ENCODE measurements at regions not wholly inside any gene's neighbourhood (a gene's known extent, or its start where the extent isn't known, plus 50 kb on each side); places are given as distances from the start of the nearest gene placed in this dataset.

DNA sequence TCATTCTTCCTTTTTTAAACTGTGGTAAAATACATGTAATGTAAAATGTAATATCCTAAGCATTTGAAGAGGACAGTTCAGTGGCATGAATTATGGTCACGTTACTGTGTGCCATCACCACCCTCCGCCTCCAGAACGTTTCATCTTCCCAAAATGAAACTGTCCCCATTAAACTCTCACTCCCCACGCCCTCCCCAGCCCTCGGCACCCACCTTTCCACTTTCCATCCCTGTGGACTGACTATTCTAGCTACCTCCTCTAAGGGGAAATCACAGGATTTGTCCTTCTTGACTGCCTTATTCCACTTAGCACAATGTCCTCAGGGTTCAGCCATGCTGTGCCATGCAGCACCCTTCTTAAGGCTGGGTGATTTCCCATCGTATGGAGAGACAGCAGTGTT, 1509.5 kb downstream of the BRD1 start:
- DNase-seq (ENCODE audit: low read depth in 2 of 2): no peak

DNA sequence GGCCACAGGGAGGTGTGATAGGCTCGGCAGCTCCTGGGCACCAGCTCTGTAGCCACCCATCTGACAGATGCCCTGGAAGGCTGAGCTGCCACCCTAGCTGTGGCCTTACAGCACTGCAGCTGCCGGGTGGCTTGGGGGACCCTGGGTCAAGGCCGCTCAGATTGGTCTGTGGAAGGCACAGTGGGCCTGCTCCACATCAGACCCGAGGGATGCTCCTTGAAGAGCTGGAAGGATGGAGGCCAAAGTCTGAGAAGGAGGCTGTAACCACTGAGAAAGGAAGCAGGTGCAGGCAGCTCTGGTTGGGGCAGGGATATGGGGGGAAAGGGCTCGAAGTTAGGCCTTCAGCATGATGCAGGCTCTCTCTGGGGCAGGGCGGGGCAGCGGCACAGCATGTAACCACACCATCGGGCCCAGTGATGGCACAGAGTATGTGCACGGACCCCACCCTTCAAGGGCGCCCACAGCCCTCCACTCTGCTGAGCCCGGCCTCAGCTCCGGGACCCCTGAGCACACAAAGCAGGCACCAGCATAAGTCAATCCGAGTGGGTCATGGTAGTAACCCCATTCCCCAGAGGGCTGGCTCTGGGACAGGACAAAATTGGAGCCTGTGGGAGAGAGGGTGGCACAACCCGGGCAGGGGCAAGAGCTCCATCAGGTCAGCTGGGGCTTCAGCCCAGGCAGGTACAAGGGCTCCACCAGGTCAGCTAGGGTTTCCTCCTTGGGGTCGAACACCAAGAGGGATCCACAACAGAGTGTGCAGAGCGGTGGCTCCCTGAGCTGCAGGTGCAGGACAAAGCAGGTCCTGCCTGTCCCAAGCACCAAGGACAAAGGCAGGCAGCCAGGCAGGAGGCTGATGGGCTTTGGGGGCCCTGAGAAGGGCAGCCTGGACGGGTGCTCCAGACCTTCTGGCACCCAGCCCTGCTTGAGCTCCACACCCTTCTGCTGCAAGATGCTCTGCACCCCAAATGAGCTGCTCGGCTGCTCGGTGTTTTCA, 1511.1 kb downstream of the BRD1 start:
- DNase-seq (ENCODE audit: low read depth in 2 of 2): no peak

GRCh38 chr22:48315439-48316256, 1512.0 kb downstream of the BRD1 start:
- DNase-seq (ENCODE audit: low read depth in 2 of 2): no peak

- DNase-seq (ENCODE audit: low read depth in 2 of 2): no peak
These were observed 1513.6 kb downstream of the BRD1 start for GRCh38 chr22:48314073-48314472.

- DNase-seq (ENCODE audit: low read depth in 2 of 2): no peak
These were observed 1514.4 kb downstream of the BRD1 start for GRCh38 chr22:48313175-48313830.

DNA sequence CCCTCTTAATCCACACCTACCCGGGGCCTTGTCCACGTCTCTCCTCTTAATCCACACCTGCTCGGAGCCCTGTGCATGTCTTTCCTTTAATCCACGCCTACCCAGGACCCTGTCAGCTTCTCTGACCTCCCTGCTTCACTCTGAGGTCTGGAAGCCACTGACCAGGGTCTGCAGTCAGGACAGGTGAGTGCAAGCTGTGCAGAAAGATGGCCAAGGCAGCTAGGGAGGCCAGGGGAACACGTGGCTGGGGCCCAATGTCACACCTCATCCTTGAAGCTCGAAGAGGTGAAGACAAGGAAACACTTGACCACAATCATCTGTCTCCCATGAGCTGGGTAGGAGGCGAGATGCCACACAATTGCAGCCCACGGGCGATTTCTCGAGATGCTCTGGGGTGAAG, 1516.9 kb downstream of the BRD1 start:
- DNase-seq (ENCODE audit: low read depth in 2 of 2): no peak

DNA sequence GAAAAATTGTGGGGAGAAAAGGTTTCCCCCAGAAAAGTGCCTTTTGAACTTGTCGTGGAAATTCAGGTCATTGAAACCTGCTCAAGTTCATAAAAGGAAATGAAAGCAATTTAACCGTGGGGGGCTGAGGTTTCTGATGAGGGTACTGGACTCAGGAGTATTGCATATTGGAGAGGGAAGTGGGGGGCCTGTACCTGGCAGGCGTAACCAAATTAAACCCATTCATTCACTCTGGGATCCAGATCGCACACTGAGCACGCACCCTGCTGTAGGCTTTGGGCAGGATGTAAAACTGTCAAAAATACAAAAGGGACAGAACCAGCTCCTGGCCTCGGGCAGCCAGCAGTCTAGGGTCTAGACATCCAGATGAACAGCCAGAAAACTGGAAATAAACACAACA, 1517.4 kb downstream of the BRD1 start:
- no peak for DNase-seq (ENCODE audit: low read depth in 2 of 2)

- no peak for DNase-seq (ENCODE audit: low read depth in 2 of 2)
These were observed 1517.8 kb downstream of the BRD1 start for GRCh38 chr22:48309836-48310235.

DNA sequence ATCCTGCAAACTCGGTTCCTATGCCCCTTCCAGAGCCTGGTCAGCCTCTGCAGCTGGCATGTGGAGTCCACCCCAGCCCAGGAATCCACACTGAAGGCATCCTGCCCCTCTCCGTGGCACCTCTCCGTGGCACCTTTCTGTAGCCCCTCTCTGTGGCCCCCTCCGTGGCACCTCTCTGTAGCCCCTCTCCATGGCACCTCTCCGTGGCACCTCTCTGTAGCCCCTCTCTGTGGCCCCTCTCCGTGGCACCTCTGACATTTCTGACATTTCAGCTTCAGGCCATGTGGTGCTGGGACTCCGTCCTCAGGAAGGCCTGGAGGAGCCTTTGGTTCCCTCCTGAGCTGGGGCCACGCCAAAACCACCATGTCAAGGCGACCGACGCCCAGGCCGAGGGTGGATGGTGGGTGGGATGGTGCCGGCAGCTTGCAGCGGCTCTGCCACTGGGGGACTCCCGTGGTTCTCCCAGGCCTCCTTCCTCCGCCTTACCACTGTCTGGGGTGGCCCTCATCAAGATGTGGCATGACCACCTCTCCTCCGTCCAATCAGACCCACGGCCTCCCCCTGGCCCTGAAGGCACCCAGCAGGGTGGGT, 1518.5 kb downstream of the BRD1 start:
- no peak for DNase-seq (ENCODE audit: low read depth in 2 of 2)

DNA sequence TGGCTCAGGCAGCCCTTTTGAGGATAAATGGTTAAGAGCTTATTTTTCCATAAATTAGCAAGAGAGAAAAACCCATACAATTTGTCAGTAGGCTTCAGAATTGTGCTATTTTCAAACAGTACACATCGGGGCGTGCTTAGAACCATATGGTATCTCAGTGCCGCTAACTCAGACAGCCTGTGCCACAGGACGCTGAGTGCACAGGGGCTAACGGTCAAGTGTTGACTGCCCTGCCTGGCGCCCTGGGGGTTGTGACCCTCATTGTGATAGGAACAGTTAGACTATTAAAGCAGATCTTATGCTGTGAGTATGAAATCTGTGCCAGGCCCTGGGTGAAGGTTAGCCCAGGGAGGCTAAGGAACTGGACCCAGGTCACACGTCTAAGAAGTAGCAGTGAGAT, 1519.7 kb downstream of the BRD1 start:
- DNase-seq (ENCODE audit: low read depth in 2 of 2): no peak

DNA sequence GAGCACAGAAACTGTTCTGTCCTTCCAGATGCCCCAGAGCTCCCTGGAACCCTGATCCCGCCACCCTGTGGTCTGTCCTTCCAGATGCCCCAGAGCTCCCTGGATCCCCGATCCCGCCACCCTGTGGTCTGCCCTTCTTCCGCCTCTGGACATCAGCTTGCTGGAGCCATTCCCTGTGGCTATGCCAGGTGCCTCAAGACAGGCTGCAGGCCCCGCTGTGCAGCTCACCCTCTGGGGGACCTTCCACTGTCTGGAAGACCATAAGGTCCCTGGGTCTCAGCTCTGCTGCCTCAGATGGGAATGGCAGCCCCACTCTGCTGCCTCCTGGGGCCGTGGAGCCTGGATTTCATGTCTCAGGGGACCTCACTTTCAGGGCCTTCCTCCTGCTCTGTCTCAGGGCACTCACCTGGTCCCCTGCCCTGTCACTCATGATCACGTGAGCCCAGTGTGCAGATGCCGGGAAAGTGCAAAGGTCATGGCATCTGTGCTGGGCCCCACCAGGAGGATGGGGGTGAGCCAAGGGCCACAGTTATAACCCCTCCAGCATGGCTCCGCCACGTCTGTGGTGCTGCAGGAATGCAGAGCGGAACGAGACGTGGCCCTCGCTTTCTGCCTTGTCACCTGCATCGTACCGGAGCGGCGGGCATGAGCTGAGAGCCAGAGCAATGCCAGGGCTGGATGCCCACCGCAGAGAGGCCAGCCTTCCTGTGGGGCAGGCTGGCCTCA, 1520.7 kb downstream of the BRD1 start:
- DNase-seq (ENCODE audit: low read depth in 2 of 2): no peak

DNA sequence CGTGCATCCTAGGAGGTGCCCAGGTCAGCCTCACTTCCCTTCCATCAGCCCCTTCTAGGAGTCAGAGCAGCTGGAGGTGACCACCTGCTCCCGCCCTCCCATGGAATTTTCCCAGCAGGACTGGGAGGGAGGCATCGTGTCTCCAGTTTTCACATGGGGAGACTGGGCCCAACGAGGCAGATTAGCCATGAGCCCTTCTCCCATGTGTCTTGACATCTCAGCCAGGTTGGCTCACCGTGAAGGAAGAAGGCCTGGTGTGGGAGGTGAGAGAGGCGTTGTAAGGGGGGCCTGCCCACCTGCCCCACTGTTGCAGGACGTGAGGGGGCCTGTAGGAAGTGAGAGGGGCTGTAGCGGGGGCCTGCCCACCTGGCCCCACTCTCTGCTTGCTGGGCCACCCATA, 1521.4 kb downstream of the BRD1 start:
- DNase-seq (ENCODE audit: low read depth in 2 of 2): no peak

DNA sequence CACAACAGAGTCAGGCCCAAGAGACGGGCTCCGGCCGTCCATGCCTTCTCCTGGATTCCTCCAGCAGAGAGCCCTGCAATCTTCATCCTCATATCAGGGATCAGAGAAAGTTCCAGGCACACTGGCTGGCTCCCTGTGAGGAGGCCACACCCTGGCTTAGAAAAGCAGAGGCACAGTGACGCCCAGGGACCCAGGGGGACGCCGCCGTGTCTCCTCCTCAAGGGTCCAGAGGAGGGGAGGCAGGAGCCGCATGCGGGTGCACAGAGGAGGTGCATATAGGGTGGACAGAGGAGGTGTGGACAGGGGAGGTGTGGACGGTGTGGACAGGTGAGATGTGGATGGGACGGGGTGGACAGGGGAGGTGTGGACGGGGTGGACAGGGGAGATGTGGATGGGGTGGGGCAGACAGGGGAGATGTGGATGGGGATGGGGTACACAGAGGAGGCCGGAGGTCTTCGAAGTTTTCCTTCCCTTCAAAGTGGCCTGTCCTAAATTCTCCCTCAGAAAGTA, 1521.9 kb downstream of the BRD1 start:
- no peak for DNase-seq (ENCODE audit: low read depth in 2 of 2)

- DNase-seq (ENCODE audit: low read depth in 2 of 2): no peak
These were observed 1524.3 kb downstream of the BRD1 start for GRCh38 chr22:48303369-48303725.

- no peak for DNase-seq (ENCODE audit: low read depth in 2 of 2)
These were observed 1524.9 kb downstream of the BRD1 start for GRCh38 chr22:48302657-48303368.

- DNase-seq (ENCODE audit: low read depth in 2 of 2): no peak
These were observed 1525.8 kb downstream of the BRD1 start for GRCh38 chr22:48301908-48302307.

GRCh38 chr22:48301421-48301820, 1526.3 kb downstream of the BRD1 start:
- no peak for DNase-seq (ENCODE audit: low read depth in 2 of 2)

DNA sequence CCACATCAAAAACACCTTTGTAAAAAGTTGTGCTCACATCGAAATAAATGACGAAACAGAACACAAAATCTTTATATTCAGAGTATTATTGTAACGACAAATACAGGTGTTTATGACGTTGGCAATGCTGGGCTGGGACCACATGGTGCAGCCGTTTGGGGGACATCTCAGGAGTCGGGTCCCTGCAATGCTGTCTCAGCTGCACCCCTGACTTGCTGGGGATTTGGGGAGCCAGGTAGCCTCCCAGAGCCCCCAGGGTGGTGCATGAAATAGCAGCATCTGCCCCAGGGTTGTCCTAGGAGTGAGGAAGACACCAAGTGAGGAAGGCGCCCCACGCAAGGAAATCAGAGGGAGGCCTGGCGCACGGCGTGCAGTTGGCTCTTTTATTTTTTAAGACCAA, 1526.8 kb downstream of the BRD1 start:
- no peak for DNase-seq (ENCODE audit: low read depth in 2 of 2)

DNA sequence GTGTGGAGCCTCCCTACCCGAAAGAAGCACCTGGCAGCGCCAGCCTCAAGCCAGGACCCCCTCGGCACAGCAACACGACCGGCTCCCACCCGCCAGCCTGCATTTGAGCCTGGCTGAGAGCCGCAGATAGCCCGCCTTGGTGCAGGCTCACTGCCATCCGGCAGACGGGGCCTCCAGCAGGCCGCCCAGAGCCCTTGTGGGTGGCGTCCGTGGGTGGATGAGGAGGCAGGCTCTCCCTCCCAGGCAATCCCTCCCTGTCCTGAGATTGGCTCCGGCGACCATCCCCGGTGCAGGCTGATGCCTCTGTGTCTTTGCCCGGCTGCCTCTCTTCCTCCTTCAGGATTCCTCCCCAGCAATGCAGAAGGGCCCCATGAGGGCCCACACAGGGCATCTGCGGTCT, 1527.9 kb downstream of the BRD1 start:
- DNase-seq (ENCODE audit: low read depth in 2 of 2): no peak

- no peak for DNase-seq (ENCODE audit: low read depth in 2 of 2)
These were observed 1528.5 kb downstream of the BRD1 start for GRCh38 chr22:48299124-48299523.
